NOMO-1 treated with DMSO at 0.1 percent for 48 hours (cell line): ENCODE measurements at regions not wholly inside any gene's neighbourhood (a gene's known extent, or its start where the extent isn't known, plus 50 kb on each side); places are given as distances from the start of the nearest gene placed in this dataset.
"Not testable (repeated sequence)": the region's sequence is repeated elsewhere in the genome, so short reads cannot be mapped to it uniquely, and the experiment has no call there.

ENCODE experiments used
- DNase-seq: peaks from one replicate; lab custom pipeline; 2025; ENCODE audit not compliant: unreplicated experiment; lab: John Stamatoyannopoulos, UW

GRCh38 chr1:2948751-2949680 lies 72.3 kb upstream of the ACTRT2 start:
- no peak for DNase-seq

GRCh38 chr1:2949966-2950925 lies 71.0 kb upstream of the ACTRT2 start:
- DNase-seq = no peak

- DNase-seq = no peak
Measured at GRCh38 chr1:2950926-2951305, 70.4 kb upstream of the ACTRT2 start.

- no peak for DNase-seq
Measured at GRCh38 chr1:2951856-2952255, 69.4 kb upstream of the ACTRT2 start.

GRCh38 chr1:2952371-2952770 lies 68.9 kb upstream of the ACTRT2 start:
- no peak for DNase-seq

- no peak for DNase-seq
Measured at GRCh38 chr1:2952992-2953391, 68.3 kb upstream of the ACTRT2 start.

GRCh38 chr1:2953688-2954285 lies 67.5 kb upstream of the ACTRT2 start:
- DNase-seq = peak; percentile 13

GRCh38 chr1:2955652-2956051 lies 65.6 kb upstream of the ACTRT2 start:
- no peak for DNase-seq

- no peak for DNase-seq
Measured at GRCh38 chr1:2956576-2956975, 64.7 kb upstream of the ACTRT2 start.

GRCh38 chr1:2957329-2957728 lies 63.9 kb upstream of the ACTRT2 start:
- DNase-seq = no peak

- not testable (repeated sequence) for DNase-seq
Measured at GRCh38 chr1:2959881-2960280, 61.4 kb upstream of the ACTRT2 start.

GRCh38 chr1:2961081-2961480 lies 60.2 kb upstream of the ACTRT2 start:
- DNase-seq = no peak

- no peak for DNase-seq
Measured at GRCh38 chr1:2961661-2962060, 59.6 kb upstream of the ACTRT2 start.

- DNase-seq = no peak
Measured at GRCh38 chr1:2962061-2962460, 59.2 kb upstream of the ACTRT2 start.

- DNase-seq = no peak
Measured at GRCh38 chr1:2962541-2962940, 58.7 kb upstream of the ACTRT2 start.

GRCh38 chr1:2962946-2963345 lies 58.3 kb upstream of the ACTRT2 start:
- no peak for DNase-seq

GRCh38 chr1:2965676-2966075 lies 55.6 kb upstream of the ACTRT2 start:
- DNase-seq = no peak

GRCh38 chr1:2966449-2967328 lies 54.6 kb upstream of the ACTRT2 start:
- no peak for DNase-seq

GRCh38 chr1:2967329-2967725 lies 53.9 kb upstream of the ACTRT2 start:
- DNase-seq = no peak

- DNase-seq = no peak
Measured at GRCh38 chr1:2967881-2968280, 53.4 kb upstream of the ACTRT2 start.
